Ovary (tissue), 3 donors: ENCODE measurements at regions not wholly inside any gene's neighbourhood (a gene's known extent, or its start where the extent isn't known, plus 50 kb on each side); places are given as distances from the start of the nearest gene placed in this dataset.

Source experiments
- CTCF ChIP-seq, 3 donors: fragments of 450-650 bp in 2 of 3; fragments of 200-600 bp in 1 of 3; IDR thresholded peaks; one replicate each; pipeline versions ENCODE4 v1.5.1 to v1.8.0; 2016 to 2022; ENCODE audit warnings: antibody characterized with exemption in 3 of 3, mild to moderate bottlenecking in 1 of 3
- EP300 ChIP-seq: sonication (generic); formaldehyde crosslinking; IDR thresholded peaks from one replicate; pipeline ENCODE4 v1.6.1; 2017; ENCODE audit warnings: antibody characterized with exemption
- POLR2A ChIP-seq: fragments of 450-650 bp; IDR thresholded peaks from one replicate; pipeline ENCODE4 v1.6.1; 2017; ENCODE audit warnings: antibody characterized with exemption, mild to moderate bottlenecking, moderate library complexity
- donor health status: DM: no; HTN: no; CAD: no.

GRCh38 chr17:79470754-79471153, 140.1 kb downstream of the RBFOX3 start:
- TF ChIP-seq CTCF (IDR thresholded peaks at IDR 0.05) (no peak), POLR2A (no peak), EP300 (no peak)
